Caco-2 (cell line): ENCODE measurements at regions not wholly inside any gene's neighbourhood (a gene's known extent, or its start where the extent isn't known, plus 50 kb on each side); places are given as distances from the start of the nearest gene placed in this dataset.

Experiments
- BruUV-seq: library from RNA; stranded (reverse); fragments of 400-500 nt; replicated peaks from 2 replicates; lab custom pipeline; 2021; lab: Mats Ljungman, UMichigan
- CTCF ChIA-PET: fragments of 300-600 bp; sonication (Branson Sonifier 250); formaldehyde crosslinking; loops from one replicate; lab custom pipeline; 2022; ENCODE audit warnings: antibody characterized with exemption; lab: Charles Lee
- POLR2A ChIA-PET: fragments of 300-600 bp; sonication (Branson Sonifier 250); formaldehyde crosslinking; loops from one replicate; lab custom pipeline; 2022; ENCODE audit warnings: antibody characterized with exemption; lab: Charles Lee
- DNase-seq, 2 experiments: peaks; one replicate each; pipeline versions ENCODE4 v3.0.0 to v3.0.0-alpha.2; 2020 to 2022
- H3K27me3 ChIP-seq: replicated peaks from 2 replicates; pipeline ENCODE4 v1.6.0; 2011; ENCODE audit warnings: low read length; ENCODE audit not compliant: control insufficient read depth, insufficient read depth
- H3K36me3 ChIP-seq: 2 replicates; pipeline ENCODE4 v1.5.1; 2011; ENCODE audit warnings: low read length; ENCODE audit not compliant: control insufficient read depth, insufficient read depth
- H3K4me1 ChIP-seq: fragments of 250-450 bp; sonication (Bioruptor Pico); 2 replicates; pipeline ENCODE4 v1.5.1; 2020; ENCODE audit warnings: mild to moderate bottlenecking
- H3K4me3 ChIP-seq: 2 replicates; pipeline ENCODE4 v1.5.1; 2011; ENCODE audit warnings: low read depth, mild to moderate bottlenecking, control low read depth, low read length
- H3K9me3 ChIP-seq: fragments of 250-450 bp; sonication (Bioruptor Pico); 2 replicates; pipeline ENCODE4 v1.5.1; 2020; ENCODE audit warnings: mild to moderate bottlenecking, moderate library complexity
- H3K27ac Mint-ChIP-seq: one replicate; pipeline ENCODE4 v1.8.0; 2022; ENCODE audit warnings: mixed read lengths; ENCODE audit not compliant: unreplicated experiment
- H3K27me3 Mint-ChIP-seq: one replicate; pipeline ENCODE4 v1.8.0; 2022; ENCODE audit warnings: mixed read lengths; ENCODE audit not compliant: insufficient read depth, unreplicated experiment
- H3K36me3 Mint-ChIP-seq: one replicate; pipeline ENCODE4 v1.8.0; 2022; ENCODE audit warnings: mild to moderate bottlenecking, mixed read lengths; ENCODE audit not compliant: insufficient read depth, unreplicated experiment
- H3K4me1 Mint-ChIP-seq: one replicate; pipeline ENCODE4 v1.8.0; 2022; ENCODE audit warnings: low read depth, mixed read lengths; ENCODE audit not compliant: unreplicated experiment
- H3K4me3 Mint-ChIP-seq: one replicate; pipeline ENCODE4 v1.8.0; 2022; ENCODE audit warnings: mild to moderate bottlenecking, moderate library complexity, mixed read lengths; ENCODE audit not compliant: unreplicated experiment
- H3K9me3 Mint-ChIP-seq: one replicate; pipeline ENCODE4 v1.8.0; 2022; ENCODE audit warnings: mixed read lengths; ENCODE audit not compliant: unreplicated experiment
- CTCF ChIP-seq, 2 experiments: fragments of 200-600 bp in 1 of 2; IDR thresholded peaks; 1 replicate in 1 of 2; 2 replicates in 1 of 2; pipeline versions ENCODE4 v1.5.1 to v1.8.0; 2011 to 2022; ENCODE audit warnings: antibody characterized with exemption in 1 of 2, control low read depth in 1 of 2, inconsistent platforms in 1 of 2, low read depth in 1 of 2, low read length in 1 of 2, mild to moderate bottlenecking in 1 of 2, moderate library complexity in 1 of 2; ENCODE audit not compliant: insufficient read depth in 1 of 2, severe bottlenecking in 1 of 2, unreplicated experiment in 1 of 2
- intact Hi-C: fragments of 100-400 bp; cut with micrococcal nuclease; formaldehyde crosslinking; loops from one replicate; pipeline ENCODE4 v1.10.0; 2022; ENCODE audit not compliant: unreplicated experiment

GRCh38 chr13:55560331-55560730 lies 1580.4 kb upstream of the PRR20A start:
- CTCF ChIA-PET, result no interaction called here
- H3K36me3 Mint-ChIP-seq, result no peaks in the 10 kb centered on the region
- H3K4me3 Mint-ChIP-seq, result no peak overlapping the region

DNA sequence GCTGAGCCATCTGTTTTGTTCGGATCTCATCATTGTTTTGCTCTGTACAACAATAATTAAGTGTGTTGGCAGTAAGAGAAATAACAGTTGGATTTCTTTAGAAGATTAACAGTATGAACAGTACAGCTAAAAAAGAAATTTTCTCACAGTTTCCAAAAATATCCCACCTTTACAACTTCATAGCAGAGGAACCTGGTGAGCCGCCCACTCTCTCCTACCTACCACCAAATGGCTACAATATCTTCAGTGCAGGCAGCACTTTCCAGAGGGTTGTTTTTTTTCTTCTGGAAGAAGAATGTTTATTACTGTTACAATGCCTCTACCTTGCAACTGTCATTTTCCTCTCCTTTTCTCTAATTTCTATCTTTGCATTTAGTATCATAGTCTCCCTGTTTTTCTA lies 1577.5 kb upstream of the PRR20A start:
- POLR2A ChIA-PET, result no interaction called here
- Mint-ChIP-seq H3K27ac (no peak overlapping the region), H3K27me3 (no peaks in the 10 kb centered on the region), H3K9me3 (no peaks in the 10 kb centered on the region), H3K36me3 (no peaks in the 10 kb centered on the region), H3K4me3 (no peak overlapping the region), H3K4me1 (no peaks in the 10 kb centered on the region)
- Histone ChIP-seq H3K27me3 (no peaks in the 10 kb centered on the region; the same call in 1 of the 2 replicates), H3K36me3 (no peaks in the 10 kb centered on the region), H3K4me3 (no peak overlapping the region), H3K9me3 (no peaks in the 10 kb centered on the region), H3K4me1 (no peaks in the 10 kb centered on the region)
- no TSS peak for BruUV-seq
- no peak for DNase-seq
- TF ChIP-seq CTCF (IDR thresholded peaks at IDR 0.05; ENCODE audit: insufficient read depth in 1 of 2, low read depth in 1 of 2, low read length in 1 of 2, severe bottlenecking in 1 of 2, unreplicated experiment in 1 of 2), result no peak
- intact Hi-C loops, result no loop called here
- CTCF ChIA-PET, result no interaction called here

More at GRCh38 chr13:55560331-55560730, 1580.4 kb upstream of the PRR20A start:
- Histone ChIP-seq H3K36me3 (no peaks in the 10 kb centered on the region), H3K9me3 (no peaks in the 10 kb centered on the region), H3K27me3 (no peaks in the 10 kb centered on the region), H3K4me3 (no peak overlapping the region), H3K4me1 (no peaks in the 10 kb centered on the region)
- intact Hi-C loops, result no loop called here
- Mint-ChIP-seq H3K27ac (no peak overlapping the region), H3K4me1 (no peaks in the 10 kb centered on the region), H3K27me3 (no peaks in the 10 kb centered on the region), H3K9me3 (peaks cover 13% of the 10 kb centered on the region)
- no peak for TF ChIP-seq CTCF (IDR thresholded peaks at IDR 0.05; ENCODE audit: insufficient read depth in 1 of 2, low read depth in 1 of 2, low read length in 1 of 2, severe bottlenecking in 1 of 2, unreplicated experiment in 1 of 2)
- DNase-seq, result no peak
- POLR2A ChIA-PET, result no interaction called here
- BruUV-seq, result no TSS peak

- H3K36me3 ChIP-seq, result no peaks in the 10 kb centered on the region
- no peaks in the 10 kb centered on the region for H3K4me1 ChIP-seq
- Mint-ChIP-seq H3K27ac (no peak overlapping the region), H3K9me3 (no peaks in the 10 kb centered on the region), H3K36me3 (no peaks in the 10 kb centered on the region), H3K4me3 (no peak overlapping the region), H3K4me1 (no peaks in the 10 kb centered on the region), H3K27me3 (no peaks in the 10 kb centered on the region)
- no peaks in the 10 kb centered on the region; the same call in 1 of the 2 replicates for H3K27me3 ChIP-seq
- DNase-seq, result no peak
- no peak for TF ChIP-seq CTCF (IDR thresholded peaks at IDR 0.05; ENCODE audit: insufficient read depth in 1 of 2, low read depth in 1 of 2, low read length in 1 of 2, severe bottlenecking in 1 of 2, unreplicated experiment in 1 of 2)
- no peaks in the 10 kb centered on the region for H3K9me3 ChIP-seq
- no TSS peak for BruUV-seq
- intact Hi-C loops, result no loop called here
- POLR2A ChIA-PET, result no interaction called here
- no peak overlapping the region for H3K4me3 ChIP-seq
- CTCF ChIA-PET, result no interaction called here
These were observed 1574.4 kb upstream of the PRR20A start for GRCh38 chr13:55566334-55566733.
